ENCODE measurements at regions not wholly inside any gene's neighbourhood (a gene's known extent, or its start where the extent isn't known, plus 50 kb on each side); places are given as distances from the start of the nearest gene placed in this dataset.
"Not testable (repeated sequence)": the region's sequence is repeated elsewhere in the genome, so short reads cannot be mapped to it uniquely, and the experiment has no call there.

GRCh38 chr16:60810250-60810649 lies 1226.0 kb downstream of the CDH8 start:
- DNase-seq (ENCODE audit: low spot score), result no peak

- no peak for DNase-seq (ENCODE audit: low spot score)
These were observed 1243.8 kb downstream of the CDH8 start for GRCh38 chr16:60792437-60792836.

- no peak for DNase-seq (ENCODE audit: low spot score)
These were observed 1247.6 kb downstream of the CDH8 start for GRCh38 chr16:60788631-60789030.

DNA sequence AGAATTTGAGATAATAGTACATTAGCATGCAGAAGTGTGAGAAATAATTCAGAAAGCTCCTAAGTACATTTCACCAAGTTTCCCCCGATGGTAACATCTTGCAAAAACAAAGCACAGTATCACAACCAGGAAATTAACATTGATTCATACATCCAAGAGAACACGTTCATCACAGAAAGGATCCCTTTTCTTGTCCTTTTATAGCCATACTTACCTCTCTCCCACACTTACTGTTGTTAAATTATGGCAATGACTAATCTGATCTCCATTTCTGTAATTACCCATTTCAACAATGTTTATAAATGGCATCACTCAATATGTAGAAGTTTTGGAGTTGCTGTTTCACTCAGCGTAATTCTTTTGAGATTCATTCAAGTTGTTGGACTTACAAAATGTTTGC lies 1260.0 kb downstream of the CDH8 start:
- no peak for DNase-seq (ENCODE audit: low spot score)

- no peak for DNase-seq (ENCODE audit: low spot score)
These were observed 1265.1 kb downstream of the CDH8 start for GRCh38 chr16:60771138-60771537.

GRCh38 chr16:60770384-60770783 lies 1265.9 kb downstream of the CDH8 start:
- DNase-seq (ENCODE audit: low spot score), result not testable (repeated sequence)

DNA sequence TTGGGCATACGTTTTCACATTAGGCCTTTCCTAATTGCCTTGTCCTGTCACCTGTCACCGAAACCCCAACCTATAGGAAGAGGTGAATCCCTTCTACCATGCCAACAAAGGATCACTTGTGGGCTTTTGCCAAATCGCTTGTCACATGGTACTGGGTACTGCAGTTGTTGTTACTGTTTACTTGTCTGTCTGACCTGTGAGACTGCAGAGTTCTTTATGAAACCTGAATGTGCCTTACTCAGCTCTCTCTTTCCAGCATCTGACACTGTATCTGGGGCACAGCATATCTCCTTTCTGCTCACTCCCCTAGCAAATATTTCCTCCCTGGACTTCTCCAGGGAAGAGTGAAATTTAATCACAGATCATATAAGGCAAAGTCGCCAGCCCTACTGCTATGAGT lies 1272.4 kb downstream of the CDH8 start:
- DNase-seq (ENCODE audit: low spot score), result no peak

GRCh38 chr16:60755907-60756306 lies 1280.3 kb downstream of the CDH8 start:
- DNase-seq (ENCODE audit: low spot score), result no peak

DNA sequence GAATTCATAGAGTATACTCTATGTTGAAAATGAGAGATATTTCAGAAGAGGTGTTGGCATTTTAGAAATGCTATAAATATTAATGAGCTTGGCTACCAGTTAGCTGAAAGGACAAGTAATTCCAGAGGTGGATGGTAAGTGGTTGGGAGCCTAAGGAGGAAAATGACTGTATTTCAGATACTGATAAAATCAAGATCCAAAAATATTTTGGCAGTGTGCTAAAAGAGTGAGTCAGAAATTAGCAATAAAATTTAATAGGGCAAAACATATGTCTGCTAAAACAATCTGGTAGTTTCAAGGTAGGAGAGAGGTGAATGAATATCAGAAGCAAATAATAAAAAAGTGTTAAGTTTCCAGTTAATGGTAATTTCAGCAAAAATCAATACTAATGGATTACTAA lies 1287.9 kb downstream of the CDH8 start:
- DNase-seq (ENCODE audit: low spot score), result no peak

DNA sequence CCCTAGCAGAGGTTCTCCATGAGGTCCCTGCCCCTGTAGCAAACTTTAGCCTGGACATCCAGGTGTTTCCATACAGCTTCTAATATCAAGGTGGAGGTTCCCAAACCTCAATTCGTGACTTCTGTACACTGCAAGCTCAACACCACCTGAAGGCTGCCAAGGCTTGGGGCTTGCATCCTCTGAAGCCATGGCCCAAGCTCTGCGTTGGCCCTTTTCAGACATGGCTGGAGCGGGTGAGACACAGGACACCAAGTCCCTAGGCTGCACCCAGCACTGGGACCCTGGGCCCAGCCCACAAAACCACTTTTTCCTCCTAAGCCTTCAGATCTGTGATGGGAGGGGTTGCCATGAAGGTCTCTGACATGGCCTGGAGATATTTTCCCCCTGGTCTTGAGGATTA lies 1292.0 kb downstream of the CDH8 start:
- DNase-seq (ENCODE audit: low spot score), result no peak

DNA sequence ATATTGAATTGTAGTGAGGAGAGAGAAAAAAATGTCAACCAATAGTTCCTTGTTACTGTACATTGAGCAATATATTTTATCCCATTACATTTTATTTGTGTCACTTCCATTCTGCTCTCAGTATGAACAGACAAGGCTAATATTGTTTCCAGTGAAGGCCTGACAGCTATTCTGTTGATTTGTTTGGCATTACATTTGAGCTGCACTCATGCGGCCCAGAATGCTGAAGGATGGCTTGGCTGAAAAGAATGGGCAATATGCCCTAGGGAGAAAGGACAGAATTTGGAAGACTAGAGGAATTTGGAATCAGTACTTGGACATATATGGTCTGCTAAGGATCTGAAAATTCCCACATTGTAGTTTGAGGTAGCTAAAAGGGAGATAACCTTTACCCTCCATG lies 1294.4 kb downstream of the CDH8 start:
- DNase-seq (ENCODE audit: low spot score), result no peak

- no peak for DNase-seq (ENCODE audit: low spot score)
These were observed 1296.2 kb downstream of the CDH8 start for GRCh38 chr16:60739737-60740683.

DNA sequence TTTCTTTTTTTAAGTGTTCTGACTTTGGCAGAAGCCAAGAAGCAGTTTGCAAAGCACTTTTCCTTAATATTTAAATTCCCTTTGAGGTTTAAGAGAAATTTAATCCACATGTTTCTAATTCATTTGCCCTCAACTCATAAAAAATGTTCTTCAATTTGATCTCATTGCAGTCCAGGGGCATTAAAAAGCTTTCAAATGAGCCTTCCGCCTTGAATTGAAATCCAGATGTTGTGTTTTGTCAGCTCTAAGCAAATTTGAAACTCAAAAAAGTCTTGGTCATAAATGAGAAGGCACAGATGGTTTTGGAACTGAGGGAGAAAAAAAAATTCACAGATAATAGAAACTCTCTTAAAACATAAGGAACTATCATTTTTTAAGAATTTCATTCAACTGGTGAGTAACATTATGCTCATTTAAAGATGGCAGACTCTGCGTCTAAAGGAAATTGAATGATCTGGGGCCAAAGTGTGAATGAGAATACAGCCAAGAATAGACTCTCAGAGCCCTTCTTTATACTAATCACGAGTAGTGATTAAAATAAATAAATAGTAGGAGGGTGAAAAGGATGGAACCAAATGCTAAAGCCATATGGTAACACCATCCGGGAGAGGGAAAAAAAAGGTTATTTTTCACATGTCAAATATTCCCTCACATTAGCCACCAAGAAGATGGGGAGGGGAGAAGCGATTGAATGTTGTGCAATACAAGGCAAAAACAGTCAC lies 1304.7 kb downstream of the CDH8 start:
- DNase-seq (ENCODE audit: low spot score), result no peak

DNA sequence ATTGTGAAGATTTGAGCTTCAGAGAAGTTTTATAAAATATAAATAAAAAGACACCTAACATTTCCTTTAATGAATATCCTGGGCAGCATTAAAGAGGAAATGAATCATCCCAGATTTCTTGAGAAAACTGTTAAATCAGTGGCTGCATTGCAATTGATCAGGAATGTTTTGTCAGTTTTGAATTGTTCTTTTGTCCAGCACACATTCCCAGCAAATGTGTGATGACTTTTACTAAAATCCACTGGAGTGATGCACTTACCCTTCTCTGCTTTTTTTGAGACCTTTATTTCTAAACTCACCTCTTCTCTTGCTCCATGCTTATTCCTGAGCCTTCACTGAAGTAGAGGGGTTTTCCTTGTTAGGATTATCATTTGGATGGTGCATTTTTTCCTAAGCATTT lies 1307.2 kb downstream of the CDH8 start:
- no peak for DNase-seq (ENCODE audit: low spot score)

DNA sequence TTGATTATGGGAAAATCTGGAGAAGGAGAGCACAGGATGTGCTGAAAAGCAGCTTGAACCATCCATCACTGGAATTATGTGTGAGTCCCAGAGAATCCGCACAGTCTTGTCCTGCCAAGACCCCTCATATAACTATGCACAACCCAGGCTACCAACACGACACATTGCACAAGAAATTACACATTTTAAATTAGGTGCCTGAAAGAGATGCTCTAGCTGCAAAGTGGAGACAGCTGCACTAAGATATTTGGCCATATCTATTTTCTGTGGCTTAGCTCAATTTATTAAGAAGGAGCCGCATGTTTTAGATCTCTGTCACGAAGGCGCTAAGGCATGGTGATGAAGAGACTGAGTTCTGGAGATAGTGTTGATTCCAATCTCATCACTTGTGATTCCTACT lies 1308.4 kb downstream of the CDH8 start:
- DNase-seq (ENCODE audit: low spot score), result no peak

DNA sequence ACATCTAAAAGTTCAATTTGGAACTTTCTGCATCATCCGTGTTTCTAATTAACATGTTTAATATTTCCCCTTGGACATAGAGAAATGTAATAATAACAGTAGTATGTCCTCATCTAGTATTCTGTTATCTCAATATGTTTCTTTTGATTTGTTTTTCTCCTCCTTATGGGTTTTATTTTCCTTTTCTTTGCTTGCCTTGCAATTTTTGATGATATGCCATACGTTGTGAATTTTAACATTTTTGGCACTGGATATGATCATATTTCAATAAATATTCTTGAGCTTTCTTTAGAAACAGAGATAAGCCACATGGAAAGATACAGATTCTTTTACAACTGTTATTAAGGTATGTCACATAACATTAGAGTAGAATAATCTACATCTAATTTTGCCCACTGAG lies 1316.2 kb downstream of the CDH8 start:
- no peak for DNase-seq (ENCODE audit: low spot score)

DNA sequence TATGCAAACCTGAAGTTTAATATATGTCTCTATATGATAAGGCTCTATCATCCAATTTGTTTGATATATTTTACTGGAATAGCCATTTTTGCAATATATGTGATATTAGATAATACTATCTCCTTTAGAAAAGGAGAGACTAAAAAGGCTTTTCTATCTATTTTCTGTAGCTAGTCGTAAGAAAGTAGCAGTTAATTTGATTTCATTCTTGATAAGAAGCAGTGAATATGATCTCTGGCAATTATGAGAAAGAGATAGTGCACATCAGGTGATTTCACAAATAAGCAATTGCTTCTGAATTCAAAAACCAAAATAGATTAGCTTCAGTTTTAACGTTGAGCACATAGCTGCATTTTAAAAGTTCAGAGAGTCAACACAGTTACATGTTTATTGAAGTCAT lies 1318.4 kb downstream of the CDH8 start:
- no peak for DNase-seq (ENCODE audit: low spot score)

DNA sequence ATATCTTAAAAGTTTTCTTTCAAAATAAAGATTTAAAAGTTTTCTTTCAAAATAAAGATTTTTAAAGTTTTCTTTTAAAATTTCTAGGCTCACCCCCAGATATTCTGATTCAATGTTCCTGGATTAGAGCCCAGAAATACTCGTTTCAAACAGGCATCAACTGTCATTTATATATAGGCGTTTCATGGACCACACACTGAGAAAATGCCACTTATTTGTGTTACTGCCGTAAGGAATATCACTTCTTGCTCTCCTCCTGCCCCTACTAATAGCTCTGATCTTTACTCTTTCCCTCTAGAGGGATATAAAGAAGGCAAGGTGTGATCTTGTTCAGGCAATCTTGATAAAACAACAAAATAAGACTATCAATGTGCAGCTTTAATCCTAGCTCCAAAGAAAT lies 1324.1 kb downstream of the CDH8 start:
- DNase-seq (ENCODE audit: low spot score), result no peak

GRCh38 chr16:60704726-60705125 lies 1331.5 kb downstream of the CDH8 start:
- DNase-seq (ENCODE audit: low spot score), result no peak

DNA sequence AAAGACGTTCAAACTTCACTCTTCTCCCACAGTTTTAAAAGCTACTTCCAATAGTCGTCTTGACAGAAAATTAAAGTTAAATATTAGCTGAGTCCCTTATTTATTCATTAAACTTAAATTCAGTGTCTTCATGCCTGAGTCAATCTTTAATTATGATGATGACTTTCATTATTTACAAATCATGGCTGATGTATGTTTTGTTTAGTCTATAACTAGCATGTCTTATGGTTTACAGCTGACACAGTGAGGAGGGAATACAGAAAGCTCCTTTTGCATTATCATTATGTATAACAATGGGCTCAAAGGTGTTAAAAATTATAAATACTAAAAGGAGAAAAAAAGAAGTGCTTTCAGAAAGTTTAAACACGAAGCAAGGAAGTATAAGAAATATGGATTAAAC lies 1333.1 kb downstream of the CDH8 start:
- no peak for DNase-seq (ENCODE audit: low spot score)

GRCh38 chr16:60686824-60687223 lies 1349.4 kb downstream of the CDH8 start:
- no peak for DNase-seq (ENCODE audit: low spot score)

GRCh38 chr16:60684002-60684401 lies 1352.2 kb downstream of the CDH8 start:
- no peak for DNase-seq (ENCODE audit: low spot score)

- DNase-seq (ENCODE audit: low spot score), result no peak
These were observed 1354.0 kb downstream of the CDH8 start for GRCh38 chr16:60682219-60682618.

All from AG08395 (cell line).